ENCODE measurements at regions not wholly inside any gene's neighbourhood (a gene's known extent, or its start where the extent isn't known, plus 50 kb on each side); places are given as distances from the start of the nearest gene placed in this dataset.

- DNase-seq (ENCODE audit: unreplicated experiment) = no peak
- Mint-ChIP-seq H3K4me1 (ENCODE audit: insufficient read depth, unreplicated experiment) (no peaks in the 10 kb centered on the region), H3K4me3 (ENCODE audit: unreplicated experiment) (no peak overlapping the region), H3K27me3 (ENCODE audit: insufficient read depth, unreplicated experiment) (peaks cover 92% of the 10 kb centered on the region), H3K36me3 (ENCODE audit: insufficient read depth, unreplicated experiment) (no peaks in the 10 kb centered on the region), H3K9me3 (ENCODE audit: unreplicated experiment) (no peaks in the 10 kb centered on the region), H3K27ac (ENCODE audit: low read depth, unreplicated experiment) (no peak overlapping the region)
- intact Hi-C loops (cut with micrococcal nuclease) = no loop called here
- POLR2A ChIA-PET = no interaction called here
- TF ChIP-seq CTCF (IDR thresholded peaks at IDR 0.05; ENCODE audit: unreplicated experiment) = no peak
- CTCF ChIA-PET = no interaction called here
- BruUV-seq (replicated peaks) = no TSS peak
Measured at GRCh38 chr5:176731506-176732160, 78.7 kb upstream of the UNC5A start.

GRCh38 chr5:176732306-176732705 is 78.1 kb upstream of the UNC5A start:
- no peak overlapping the region for H3K27ac Mint-ChIP-seq (ENCODE audit: low read depth, unreplicated experiment)
- no peaks in the 10 kb centered on the region for H3K9me3 Mint-ChIP-seq (ENCODE audit: unreplicated experiment)
- ChIA-PET POLR2A (no interaction called here), CTCF (no interaction called here)
- no peak for TF ChIP-seq CTCF (IDR thresholded peaks at IDR 0.05; ENCODE audit: unreplicated experiment)
- H3K36me3 Mint-ChIP-seq (ENCODE audit: insufficient read depth, unreplicated experiment) = no peaks in the 10 kb centered on the region
- no TSS peak for BruUV-seq (replicated peaks)
- H3K4me3 Mint-ChIP-seq (ENCODE audit: unreplicated experiment) = no peak overlapping the region
- no peaks in the 10 kb centered on the region for H3K4me1 Mint-ChIP-seq (ENCODE audit: insufficient read depth, unreplicated experiment)
- H3K27me3 Mint-ChIP-seq (ENCODE audit: insufficient read depth, unreplicated experiment) = peaks cover 88% of the 10 kb centered on the region
- intact Hi-C loops (cut with micrococcal nuclease) = no loop called here
- DNase-seq (ENCODE audit: unreplicated experiment) = no peak

- DNase-seq (ENCODE audit: unreplicated experiment) = no peak
Measured at GRCh38 chr5:176732736-176733405, 77.5 kb upstream of the UNC5A start.

More at GRCh38 chr5:176732736-176733405, 77.5 kb upstream of the UNC5A start:
- H3K4me3 Mint-ChIP-seq (ENCODE audit: unreplicated experiment) = no peak overlapping the region
- intact Hi-C loops (cut with micrococcal nuclease) = no loop called here
- H3K4me1 Mint-ChIP-seq (ENCODE audit: insufficient read depth, unreplicated experiment) = no peaks in the 10 kb centered on the region
- peaks cover 83% of the 10 kb centered on the region for H3K27me3 Mint-ChIP-seq (ENCODE audit: insufficient read depth, unreplicated experiment)
- ChIA-PET CTCF (interaction anchor here (0.5 kb wide), 1 partner anchor 260 kb away, joined by 3 read pairs; no protein-coding TSS in a partner anchor), POLR2A (no interaction called here)
- BruUV-seq (replicated peaks) = no TSS peak
- H3K9me3 Mint-ChIP-seq (ENCODE audit: unreplicated experiment) = no peaks in the 10 kb centered on the region
- no peak overlapping the region for H3K27ac Mint-ChIP-seq (ENCODE audit: low read depth, unreplicated experiment)
- no peaks in the 10 kb centered on the region for H3K36me3 Mint-ChIP-seq (ENCODE audit: insufficient read depth, unreplicated experiment)
- TF ChIP-seq CTCF (IDR thresholded peaks at IDR 0.05; ENCODE audit: unreplicated experiment) = no peak
